DMS153 (cell line): ENCODE measurements at regions not wholly inside any gene's neighbourhood (a gene's known extent, or its start where the extent isn't known, plus 50 kb on each side); places are given as distances from the start of the nearest gene placed in this dataset.

Experiments
- DNase-seq: peaks from one replicate; lab custom pipeline; 2025; lab: John Stamatoyannopoulos, UW

- no peak for DNase-seq
Observed at GRCh38 chr22:27638329-27639233, 163.0 kb downstream of the MN1 start.

GRCh38 chr22:27639248-27640086 is 162.1 kb downstream of the MN1 start:
- no peak for DNase-seq

GRCh38 chr22:27641049-27641795 is 160.3 kb downstream of the MN1 start:
- no peak for DNase-seq

GRCh38 chr22:27642104-27642800 is 159.3 kb downstream of the MN1 start:
- no peak for DNase-seq

GRCh38 chr22:27643907-27644306 is 157.6 kb downstream of the MN1 start:
- no peak for DNase-seq

GRCh38 chr22:27644566-27644965 is 157.0 kb downstream of the MN1 start:
- DNase-seq: no peak

- no peak for DNase-seq
Observed at GRCh38 chr22:27647540-27647939, 154.0 kb downstream of the MN1 start.

GRCh38 chr22:27648074-27648473 is 153.5 kb downstream of the MN1 start:
- DNase-seq: no peak

GRCh38 chr22:27648853-27649252 is 152.7 kb downstream of the MN1 start:
- DNase-seq: no peak

GRCh38 chr22:27650572-27650971 is 151.0 kb downstream of the MN1 start:
- no peak for DNase-seq

- no peak for DNase-seq
Observed at GRCh38 chr22:27650985-27651384, 150.6 kb downstream of the MN1 start.

GRCh38 chr22:27651486-27651885 is 150.1 kb downstream of the MN1 start:
- no peak for DNase-seq

- DNase-seq: no peak
Observed at GRCh38 chr22:27654546-27655445, 146.8 kb downstream of the MN1 start.

- DNase-seq: no peak
Observed at GRCh38 chr22:27655582-27656185, 145.9 kb downstream of the MN1 start.

GRCh38 chr22:27656970-27657369 is 144.6 kb downstream of the MN1 start:
- DNase-seq: no peak

GRCh38 chr22:27660306-27660705 is 141.2 kb downstream of the MN1 start:
- no peak for DNase-seq

- no peak for DNase-seq
Observed at GRCh38 chr22:27662359-27663301, 138.9 kb downstream of the MN1 start.

GRCh38 chr22:27663812-27664211 is 137.7 kb downstream of the MN1 start:
- no peak for DNase-seq
